ENCODE measurements at regions not wholly inside any gene's neighbourhood (a gene's known extent, or its start where the extent isn't known, plus 50 kb on each side); places are given as distances from the start of the nearest gene placed in this dataset.

DNA sequence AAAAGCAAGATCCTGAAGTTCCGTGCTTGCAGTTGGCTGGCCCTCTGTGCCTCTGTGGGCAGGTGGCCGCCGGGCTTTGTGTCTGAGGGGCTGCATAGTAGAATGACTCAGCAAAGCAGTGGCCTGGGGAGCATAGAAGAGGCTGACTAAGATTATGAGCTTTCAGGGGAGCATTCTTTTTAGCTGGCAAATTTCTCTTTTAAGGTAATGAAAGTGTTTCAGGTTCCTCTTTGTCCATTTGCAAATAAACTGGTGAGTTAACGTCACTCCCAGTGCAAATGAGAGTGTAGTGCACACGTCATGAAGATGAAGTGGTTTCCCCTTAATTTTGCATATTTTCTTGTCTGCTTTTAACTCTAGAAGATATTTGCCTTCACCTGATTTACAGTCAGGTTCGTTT lies 98.6 kb downstream of the BCL2L11 start:
- H3K4me3 ChIP-seq: no peak overlapping the region
- DNase-seq (no peak), FAIRE-seq (no peak), ATAC-seq (no peak)
- H3K36me3 ChIP-seq: no peaks in the 10 kb centered on the region
- H3K27me3 ChIP-seq: no peaks in the 10 kb centered on the region
- H3K4me1 ChIP-seq: no peaks in the 10 kb centered on the region
- WGBS, 2 donors: 78 to 84% methylated on average over 6 of the region's 6 CpGs
- TF ChIP-seq, protein P1, sequence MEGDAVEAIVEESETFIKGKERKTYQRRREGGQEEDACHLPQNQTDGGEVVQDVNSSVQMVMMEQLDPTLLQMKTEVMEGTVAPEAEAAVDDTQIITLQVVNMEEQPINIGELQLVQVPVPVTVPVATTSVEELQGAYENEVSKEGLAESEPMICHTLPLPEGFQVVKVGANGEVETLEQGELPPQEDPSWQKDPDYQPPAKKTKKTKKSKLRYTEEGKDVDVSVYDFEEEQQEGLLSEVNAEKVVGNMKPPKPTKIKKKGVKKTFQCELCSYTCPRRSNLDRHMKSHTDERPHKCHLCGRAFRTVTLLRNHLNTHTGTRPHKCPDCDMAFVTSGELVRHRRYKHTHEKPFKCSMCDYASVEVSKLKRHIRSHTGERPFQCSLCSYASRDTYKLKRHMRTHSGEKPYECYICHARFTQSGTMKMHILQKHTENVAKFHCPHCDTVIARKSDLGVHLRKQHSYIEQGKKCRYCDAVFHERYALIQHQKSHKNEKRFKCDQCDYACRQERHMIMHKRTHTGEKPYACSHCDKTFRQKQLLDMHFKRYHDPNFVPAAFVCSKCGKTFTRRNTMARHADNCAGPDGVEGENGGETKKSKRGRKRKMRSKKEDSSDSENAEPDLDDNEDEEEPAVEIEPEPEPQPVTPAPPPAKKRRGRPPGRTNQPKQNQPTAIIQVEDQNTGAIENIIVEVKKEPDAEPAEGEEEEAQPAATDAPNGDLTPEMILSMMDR (IDR thresholded peaks at IDR 0.05): no peak
- H3K27ac ChIP-seq: no peak overlapping the region
- intact Hi-C loops (cut with DNase I): no loop called here
- H3K9me3 ChIP-seq: no peaks in the 10 kb centered on the region

DNA sequence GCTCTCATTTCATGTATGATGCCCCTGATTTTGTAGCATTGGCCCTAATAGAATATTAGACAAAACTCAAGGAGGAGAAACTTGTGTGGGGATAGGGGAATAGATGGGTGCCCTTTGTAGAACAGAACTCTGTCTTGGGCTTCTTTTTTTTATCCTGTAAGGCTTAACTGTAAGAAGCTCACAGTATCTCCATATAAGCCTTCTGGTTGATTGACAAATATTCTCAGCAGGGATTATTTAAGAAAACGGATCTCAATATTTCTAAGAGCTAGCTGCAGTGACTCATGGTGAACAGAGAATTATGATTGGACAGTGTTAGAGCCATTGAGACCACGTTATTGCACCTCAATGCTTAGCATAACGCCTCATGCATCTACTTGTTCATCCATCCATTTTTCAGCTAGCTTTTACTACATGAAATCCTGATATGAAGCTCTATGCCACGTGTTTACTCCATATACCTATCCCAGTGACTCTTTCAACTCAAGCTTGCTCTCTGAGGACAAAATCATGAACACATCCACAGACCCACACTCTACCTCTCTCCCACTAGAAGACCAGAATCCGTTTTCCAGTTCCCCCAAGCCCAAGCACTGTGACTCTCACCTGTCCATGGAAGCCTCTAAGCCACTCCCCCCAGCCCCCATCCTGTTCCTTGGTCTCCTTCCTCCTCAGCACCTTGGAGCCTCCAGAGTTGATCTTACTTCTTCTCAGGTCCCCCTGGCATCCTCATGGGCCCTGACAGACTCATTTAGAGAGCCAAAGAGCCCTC lies 99.2 kb downstream of the BCL2L11 start:
- no peaks in the 10 kb centered on the region for H3K4me1 ChIP-seq
- no peaks in the 10 kb centered on the region for H3K9me3 ChIP-seq
- WGBS, 2 donors: 78 to 83% methylated on average over 5 of the region's 5 CpGs
- H3K4me3 ChIP-seq: no peak overlapping the region
- DNase-seq (no peak), ATAC-seq (no peak), FAIRE-seq (no peak)
- no peak overlapping the region for H3K27ac ChIP-seq
- TF ChIP-seq, protein P1 (IDR thresholded peaks at IDR 0.05): no peak
- intact Hi-C loops (cut with DNase I): no loop called here
- H3K36me3 ChIP-seq: no peaks in the 10 kb centered on the region
- no peaks in the 10 kb centered on the region for H3K27me3 ChIP-seq

DNA sequence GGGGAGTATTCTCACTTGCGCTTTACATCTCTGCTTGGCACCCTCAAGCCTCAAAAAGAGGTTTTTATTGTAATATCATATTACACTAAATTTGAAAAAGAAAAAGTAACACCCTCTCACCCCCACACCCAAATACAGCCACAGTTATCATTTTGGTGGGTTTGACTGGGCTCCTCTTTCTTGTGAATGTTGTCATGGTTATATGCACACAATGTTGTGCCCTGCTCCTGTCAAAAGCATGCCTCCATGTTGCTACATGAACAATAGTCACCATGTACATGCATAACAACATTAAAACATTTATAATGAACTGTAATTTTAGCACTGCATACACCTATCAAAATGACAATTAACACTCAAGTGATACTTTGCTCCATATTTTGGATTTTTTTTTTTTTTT lies 100.2 kb downstream of the BCL2L11 start:
- FAIRE-seq: no peak
- H3K4me3 ChIP-seq: no peak overlapping the region
- no peak overlapping the region for H3K27ac ChIP-seq
- no peak for DNase-seq
- TF ChIP-seq, protein P1 (IDR thresholded peaks at IDR 0.05): no peak
- H3K9me3 ChIP-seq: no peaks in the 10 kb centered on the region
- ATAC-seq: no peak
- no peaks in the 10 kb centered on the region for H3K27me3 ChIP-seq
- intact Hi-C loops (cut with DNase I): no loop called here
- H3K4me1 ChIP-seq: no peaks in the 10 kb centered on the region
- no peaks in the 10 kb centered on the region for H3K36me3 ChIP-seq
- 96 to 98% methylated on average over 1 of the region's 1 CpG for WGBS, 2 donors

DNA sequence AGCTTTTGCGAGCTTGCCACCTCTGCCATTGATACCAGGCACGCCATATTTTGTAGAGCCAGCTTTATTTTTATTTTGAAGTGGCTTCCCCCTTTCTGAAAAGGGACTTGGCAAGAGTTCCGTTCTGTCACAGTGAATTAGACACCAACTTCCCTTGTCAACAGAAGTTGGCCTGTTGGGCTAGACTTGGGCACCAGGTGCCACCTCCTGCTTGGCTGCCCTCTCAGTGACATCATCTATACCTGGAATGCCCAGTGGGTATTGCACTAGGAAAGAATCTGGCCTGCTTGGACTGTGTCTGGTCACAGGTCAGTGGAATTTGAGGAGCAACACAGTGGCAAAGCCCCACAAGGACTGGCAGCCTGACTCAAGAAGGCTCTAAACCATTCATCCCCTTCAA lies 101.0 kb downstream of the BCL2L11 start:
- H3K4me1 ChIP-seq: no peaks in the 10 kb centered on the region
- no peak overlapping the region for H3K4me3 ChIP-seq
- TF ChIP-seq, protein P1 (IDR thresholded peaks at IDR 0.05): no peak
- H3K27ac ChIP-seq: no peak overlapping the region
- FAIRE-seq (no peak), ATAC-seq (peak in 2 of 4 donors; percentile 41 to 75), DNase-seq (no peak)
- intact Hi-C loops (cut with DNase I): no loop called here
- H3K27me3 ChIP-seq: no peaks in the 10 kb centered on the region
- WGBS, 2 donors: 86 to 87% methylated on average over 3 of the region's 3 CpGs
- H3K9me3 ChIP-seq: no peaks in the 10 kb centered on the region
- H3K36me3 ChIP-seq: no peaks in the 10 kb centered on the region

DNA sequence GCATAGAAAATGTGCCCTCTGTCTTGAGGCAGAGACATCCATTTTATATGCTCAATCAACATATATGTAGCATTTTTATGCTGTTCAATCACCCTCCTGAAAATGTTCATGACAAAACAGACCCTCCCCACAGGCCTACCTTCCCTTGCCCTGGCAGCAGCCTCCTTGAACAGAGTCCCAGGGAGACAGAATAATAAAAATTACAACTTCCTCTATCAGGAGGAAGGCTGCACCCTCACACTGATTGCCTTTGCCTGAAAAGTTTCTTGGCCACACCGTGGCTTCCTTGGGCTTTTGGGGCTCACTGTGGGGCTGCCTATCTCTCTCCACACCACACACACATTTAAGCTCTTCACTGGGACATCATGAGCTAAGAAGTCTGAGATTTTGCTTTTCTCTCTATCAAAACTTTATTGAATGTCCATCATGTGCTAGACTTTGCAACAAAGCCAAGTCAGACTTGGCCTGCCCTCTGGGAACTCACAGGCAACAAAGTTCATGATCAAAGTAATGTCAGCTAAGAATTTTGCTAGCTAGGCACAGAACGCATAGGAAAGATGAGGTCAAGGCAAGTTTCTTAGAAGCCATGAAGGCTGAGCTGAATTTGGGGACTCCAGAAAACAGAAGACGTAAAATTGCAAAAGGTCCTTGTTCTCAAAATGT lies 101.6 kb downstream of the BCL2L11 start:
- H3K27me3 ChIP-seq: no peaks in the 10 kb centered on the region
- WGBS, 2 donors: 88 to 92% methylated on average over 3 of the region's 3 CpGs
- intact Hi-C loops (cut with DNase I): no loop called here
- TF ChIP-seq, protein P1 (IDR thresholded peaks at IDR 0.05): no peak
- DNase-seq: no peak
- H3K4me1 ChIP-seq: no peaks in the 10 kb centered on the region
- H3K27ac ChIP-seq: no peak overlapping the region
- FAIRE-seq: no peak
- no peak for ATAC-seq
- no peaks in the 10 kb centered on the region for H3K9me3 ChIP-seq
- H3K36me3 ChIP-seq: no peaks in the 10 kb centered on the region
- H3K4me3 ChIP-seq: no peak overlapping the region
